ENCODE measurements at regions not wholly inside any gene's neighbourhood (a gene's known extent, or its start where the extent isn't known, plus 50 kb on each side); places are given as distances from the start of the nearest gene placed in this dataset.

GRCh38 chr2:236772220-236772837, 202.7 kb downstream of the ACKR3 start (continued):
- TF ChIP-seq USF2 (IDR thresholded peaks at IDR 0.05; ENCODE audit: low read length) (no peak), SP1 (IDR thresholded peaks at IDR 0.05; ENCODE audit: low read depth, low read length) (no peak), RFX5 (IDR thresholded peaks at IDR 0.05; ENCODE audit: borderline replicate concordance, low read depth, low read length) (no peak), RXRA (IDR thresholded peaks at IDR 0.05; ENCODE audit: insufficient read depth, low read depth, low read length) (no peak), SIN3A (conservative IDR thresholded peaks at IDR 0.05 in 1 of 2, IDR thresholded peaks at IDR 0.05 in 1 of 2; ENCODE audit: low read depth in 1 of 2, low read length in 2 of 2) (no peak), MAFK (IDR thresholded peaks at IDR 0.05; ENCODE audit: low read depth, low read length) (no peak), YY1 (IDR thresholded peaks at IDR 0.05; ENCODE audit: low read depth, low read length) (no peak), SAP30 (IDR thresholded peaks at IDR 0.05; ENCODE audit: insufficient read depth, insufficient replicate concordance, low read length) (no peak)

All from H1 (cell line).